Hematopoietic multipotent progenitor cell treated with erythropoietin and hydrocortisone succinate and interleukin-3 and kit ligand, for 8 days (in vitro differentiated cells): ENCODE measurements at regions not wholly inside any gene's neighbourhood (a gene's known extent, or its start where the extent isn't known, plus 50 kb on each side); places are given as distances from the start of the nearest gene placed in this dataset.

Source experiments
- DNase-seq: peaks from one replicate; pipeline ENCODE4 v3.0.0-alpha.2; 2015

- DNase-seq, result no peak
Measured at GRCh38 chrX:43018031-43018430, 240.1 kb upstream of the PPP1R2C start.

- no peak for DNase-seq
Measured at GRCh38 chrX:43019021-43019420, 241.1 kb upstream of the PPP1R2C start.

GRCh38 chrX:43025806-43026315 is 247.9 kb upstream of the PPP1R2C start:
- DNase-seq, result no peak

- no peak for DNase-seq
Measured at GRCh38 chrX:43064096-43064495, 286.1 kb upstream of the PPP1R2C start.

GRCh38 chrX:43065978-43066377 is 288.0 kb upstream of the PPP1R2C start:
- no peak for DNase-seq

- DNase-seq, result no peak
Measured at GRCh38 chrX:43068639-43069038, 290.7 kb upstream of the PPP1R2C start.

- no peak for DNase-seq
Measured at GRCh38 chrX:43083016-43083415, 305.1 kb upstream of the PPP1R2C start.

GRCh38 chrX:43087830-43088229 is 309.9 kb upstream of the PPP1R2C start:
- no peak for DNase-seq

GRCh38 chrX:43096830-43097229 is 318.9 kb upstream of the PPP1R2C start:
- DNase-seq, result no peak

- DNase-seq, result no peak
Measured at GRCh38 chrX:43106009-43106408, 328.0 kb upstream of the PPP1R2C start.

- no peak for DNase-seq
Measured at GRCh38 chrX:43108828-43109227, 330.9 kb upstream of the PPP1R2C start.

- no peak for DNase-seq
Measured at GRCh38 chrX:43121637-43122036, 343.7 kb upstream of the PPP1R2C start.

- DNase-seq, result no peak
Measured at GRCh38 chrX:43139645-43140044, 361.7 kb upstream of the PPP1R2C start.

- DNase-seq, result no peak
Measured at GRCh38 chrX:43140582-43140981, 362.6 kb upstream of the PPP1R2C start.

- no peak for DNase-seq
Measured at GRCh38 chrX:43141885-43142284, 363.9 kb upstream of the PPP1R2C start.

GRCh38 chrX:43148305-43148704 is 370.3 kb upstream of the PPP1R2C start:
- no peak for DNase-seq

GRCh38 chrX:43165343-43165920 is 387.5 kb upstream of the PPP1R2C start:
- no peak for DNase-seq

GRCh38 chrX:43166874-43167273 is 388.9 kb upstream of the PPP1R2C start:
- no peak for DNase-seq

- DNase-seq, result no peak
Measured at GRCh38 chrX:43175434-43175833, 397.5 kb upstream of the PPP1R2C start.

GRCh38 chrX:43176686-43177085 is 398.7 kb upstream of the PPP1R2C start:
- no peak for DNase-seq

- no peak for DNase-seq
Measured at GRCh38 chrX:43188296-43188695, 410.3 kb upstream of the PPP1R2C start.

GRCh38 chrX:43211570-43211969 is 433.6 kb upstream of the PPP1R2C start:
- DNase-seq, result no peak

GRCh38 chrX:43218198-43218597 is 437.9 kb upstream of the MAOA start:
- no peak for DNase-seq

- no peak for DNase-seq
Measured at GRCh38 chrX:43224496-43224895, 431.6 kb upstream of the MAOA start.

GRCh38 chrX:43225626-43226328 is 430.3 kb upstream of the MAOA start:
- no peak for DNase-seq
